Liver (tissue), 8 donors: ENCODE measurements at regions not wholly inside any gene's neighbourhood (a gene's known extent, or its start where the extent isn't known, plus 50 kb on each side); places are given as distances from the start of the nearest gene placed in this dataset.

ENCODE experiments used
- DNase-seq: peaks from one replicate; pipeline ENCODE4 v3.0.0-alpha.2; 2017; ENCODE audit warnings: low spot score
- H3K27ac ChIP-seq, 2 donors: one replicate each; pipeline ENCODE4 v1.7.0; 2013; ENCODE audit warnings: inconsistent platforms in 2 of 2, low read length in 2 of 2, control low read depth in 1 of 2, low read depth in 1 of 2, mild to moderate bottlenecking in 1 of 2
- H3K27me3 ChIP-seq, 4 donors: one replicate each; pipeline versions ENCODE4 v1.6.1 to v1.7.0; 2013; ENCODE audit warnings: low read length in 3 of 4, inconsistent platforms in 1 of 4, mild to moderate bottlenecking in 1 of 4, moderate library complexity in 1 of 4; ENCODE audit not compliant: control insufficient read depth in 4 of 4, insufficient read depth in 4 of 4
- H3K36me3 ChIP-seq, 4 donors: one replicate each; pipeline versions ENCODE4 v1.6.1 to v1.7.0; 2013; ENCODE audit warnings: low read length in 3 of 4, mild to moderate bottlenecking in 3 of 4, low read depth in 1 of 4, moderate library complexity in 1 of 4; ENCODE audit not compliant: control insufficient read depth in 4 of 4, insufficient read depth in 3 of 4
- H3K4me1 ChIP-seq, 4 donors: one replicate each; pipeline versions ENCODE4 v1.6.1 to v1.7.0; 2013; ENCODE audit warnings: low read length in 3 of 4, mild to moderate bottlenecking in 3 of 4, moderate library complexity in 1 of 4; ENCODE audit not compliant: control insufficient read depth in 4 of 4, insufficient read depth in 4 of 4
- H3K4me3 ChIP-seq, 3 donors: one replicate each; pipeline versions ENCODE4 v1.6.1 to v1.7.0; 2013; ENCODE audit warnings: low read length in 3 of 3, control low read depth in 1 of 3, low read depth in 1 of 3, mild to moderate bottlenecking in 1 of 3
- H3K9ac ChIP-seq, 2 donors: one replicate each; pipeline ENCODE4 v1.7.0; 2013; ENCODE audit warnings: low read length in 2 of 2, mild to moderate bottlenecking in 2 of 2, moderate library complexity in 2 of 2, control low read depth in 1 of 2, low read depth in 1 of 2
- H3K9me3 ChIP-seq, 4 donors: one replicate each; pipeline versions ENCODE4 v1.6.1 to v1.7.0; 2013; ENCODE audit warnings: low read length in 3 of 4; ENCODE audit not compliant: control insufficient read depth in 4 of 4
- ATF3 ChIP-seq: IDR thresholded peaks from 2 replicates; pipeline ENCODE4 v1.6.1; 2016; ENCODE audit warnings: antibody characterized with exemption
- CTCF ChIP-seq: fragments of 150-350 bp; IDR thresholded peaks from 2 replicates; pipeline ENCODE4 v1.5.1; 2017; ENCODE audit warnings: improper control_type of control experiment, low read depth, low read length; ENCODE audit not compliant: missing input control
- EGR1 ChIP-seq, 2 donors: IDR thresholded peaks; 2 replicates each; pipeline ENCODE4 v1.6.1; 2016 to 2018; ENCODE audit warnings: antibody characterized with exemption in 2 of 2, low read depth in 2 of 2
- FOXA1 ChIP-seq: IDR thresholded peaks from 2 replicates; pipeline ENCODE4 v1.6.1; 2016; ENCODE audit warnings: antibody characterized with exemption
- FOXA2 ChIP-seq: IDR thresholded peaks from 2 replicates; pipeline ENCODE4 v1.6.1; 2016; ENCODE audit warnings: antibody characterized with exemption
- GABPA ChIP-seq, 2 donors: IDR thresholded peaks in 1 of 2; conservative IDR thresholded peaks in 1 of 2; 2 replicates each; pipeline ENCODE4 v1.6.1; 2016; ENCODE audit warnings: antibody characterized with exemption in 2 of 2, mild to moderate bottlenecking in 1 of 2, moderate library complexity in 1 of 2
- HNF4A ChIP-seq, 2 donors: conservative IDR thresholded peaks; 2 replicates each; pipeline ENCODE4 v1.6.1; 2016; ENCODE audit warnings: antibody characterized with exemption in 2 of 2, mild to moderate bottlenecking in 2 of 2
- HNF4G ChIP-seq: IDR thresholded peaks from 2 replicates; pipeline ENCODE4 v1.6.1; 2016; ENCODE audit warnings: antibody characterized with exemption
- JUND ChIP-seq, 2 donors: IDR thresholded peaks; 2 replicates each; pipeline ENCODE4 v1.6.1; 2016; ENCODE audit warnings: antibody characterized with exemption in 2 of 2
- MAX ChIP-seq: IDR thresholded peaks from 2 replicates; pipeline ENCODE4 v1.6.1; 2016; ENCODE audit warnings: antibody characterized with exemption
- NR2F2 ChIP-seq: IDR thresholded peaks from 2 replicates; pipeline ENCODE4 v1.6.1; 2016; ENCODE audit warnings: antibody characterized with exemption
- RAD21 ChIP-seq, 2 donors: IDR thresholded peaks; 2 replicates each; pipeline ENCODE4 v1.6.1; 2016; ENCODE audit warnings: antibody characterized with exemption in 2 of 2, mild to moderate bottlenecking in 2 of 2
- RXRA ChIP-seq, 2 donors: IDR thresholded peaks; 2 replicates each; pipeline ENCODE4 v1.6.1; 2017 to 2018; ENCODE audit warnings: antibody characterized with exemption in 2 of 2, mild to moderate bottlenecking in 1 of 2
- SP1 ChIP-seq: IDR thresholded peaks from 2 replicates; pipeline ENCODE4 v1.6.1; 2018; ENCODE audit warnings: antibody characterized with exemption, mild to moderate bottlenecking
- TAF1 ChIP-seq: conservative IDR thresholded peaks from 2 replicates; pipeline ENCODE4 v1.6.1; 2016; ENCODE audit warnings: antibody characterized with exemption, mild to moderate bottlenecking
- YY1 ChIP-seq: IDR thresholded peaks from 2 replicates; pipeline ENCODE4 v1.6.1; 2016; ENCODE audit warnings: antibody characterized with exemption, mild to moderate bottlenecking
- ZBTB33 ChIP-seq: IDR thresholded peaks from 2 replicates; pipeline ENCODE4 v1.6.1; 2016; ENCODE audit warnings: antibody characterized with exemption
- WGBS: extraction: QIAGEN DNeasy Blood & Tissue Kit; methylation state at CpG from one replicate; pipeline ENCODE4 v1.1.7; 2013; 5-methylcytosine and 5-hydroxymethylcytosine counted together
- TF ChIP-seq, protein P1 (sequence below): IDR thresholded peaks from 2 replicates; pipeline ENCODE4 v1.6.1; 2016; ENCODE audit warnings: antibody characterized with exemption, mild to moderate bottlenecking
- donor health status: healthy.
- donor health status: healthy.
- donor health status: healthy.
- donor health status: healthy.
- donor health status: healthy.

DNA sequence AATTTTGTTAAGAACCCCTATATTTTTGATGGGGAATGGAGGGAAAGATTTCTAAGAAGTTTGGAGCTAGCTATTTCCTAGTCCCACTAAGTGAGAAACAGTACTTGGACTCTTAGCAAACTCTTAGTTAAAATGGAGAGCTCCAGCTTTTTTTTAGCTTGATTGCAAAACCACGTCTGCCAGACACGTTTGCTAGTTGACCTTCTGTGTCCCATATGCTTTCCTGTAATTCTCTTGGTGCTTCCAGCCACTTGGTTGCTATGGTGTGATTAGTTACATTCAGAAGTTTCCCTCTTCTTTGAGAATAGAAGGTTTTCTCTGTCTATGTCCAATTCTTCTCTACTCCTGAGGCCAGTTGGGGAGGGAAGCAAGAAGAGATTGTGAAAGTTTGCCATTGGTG lies 417.0 kb upstream of the TLE4 start:
- no peak overlapping the region for H3K9ac ChIP-seq
- H3K4me1 ChIP-seq: no peaks in the 10 kb centered on the region
- no peak overlapping the region for H3K27ac ChIP-seq
- H3K27me3 ChIP-seq: no peaks in the 10 kb centered on the region
- TF ChIP-seq, protein P1, sequence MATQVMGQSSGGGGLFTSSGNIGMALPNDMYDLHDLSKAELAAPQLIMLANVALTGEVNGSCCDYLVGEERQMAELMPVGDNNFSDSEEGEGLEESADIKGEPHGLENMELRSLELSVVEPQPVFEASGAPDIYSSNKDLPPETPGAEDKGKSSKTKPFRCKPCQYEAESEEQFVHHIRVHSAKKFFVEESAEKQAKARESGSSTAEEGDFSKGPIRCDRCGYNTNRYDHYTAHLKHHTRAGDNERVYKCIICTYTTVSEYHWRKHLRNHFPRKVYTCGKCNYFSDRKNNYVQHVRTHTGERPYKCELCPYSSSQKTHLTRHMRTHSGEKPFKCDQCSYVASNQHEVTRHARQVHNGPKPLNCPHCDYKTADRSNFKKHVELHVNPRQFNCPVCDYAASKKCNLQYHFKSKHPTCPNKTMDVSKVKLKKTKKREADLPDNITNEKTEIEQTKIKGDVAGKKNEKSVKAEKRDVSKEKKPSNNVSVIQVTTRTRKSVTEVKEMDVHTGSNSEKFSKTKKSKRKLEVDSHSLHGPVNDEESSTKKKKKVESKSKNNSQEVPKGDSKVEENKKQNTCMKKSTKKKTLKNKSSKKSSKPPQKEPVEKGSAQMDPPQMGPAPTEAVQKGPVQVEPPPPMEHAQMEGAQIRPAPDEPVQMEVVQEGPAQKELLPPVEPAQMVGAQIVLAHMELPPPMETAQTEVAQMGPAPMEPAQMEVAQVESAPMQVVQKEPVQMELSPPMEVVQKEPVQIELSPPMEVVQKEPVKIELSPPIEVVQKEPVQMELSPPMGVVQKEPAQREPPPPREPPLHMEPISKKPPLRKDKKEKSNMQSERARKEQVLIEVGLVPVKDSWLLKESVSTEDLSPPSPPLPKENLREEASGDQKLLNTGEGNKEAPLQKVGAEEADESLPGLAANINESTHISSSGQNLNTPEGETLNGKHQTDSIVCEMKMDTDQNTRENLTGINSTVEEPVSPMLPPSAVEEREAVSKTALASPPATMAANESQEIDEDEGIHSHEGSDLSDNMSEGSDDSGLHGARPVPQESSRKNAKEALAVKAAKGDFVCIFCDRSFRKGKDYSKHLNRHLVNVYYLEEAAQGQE: no peak
- H3K36me3 ChIP-seq: no peaks in the 10 kb centered on the region
- WGBS: 21% methylated on average over 2 of the region's 2 CpGs
- H3K9me3 ChIP-seq: no peaks in the 10 kb centered on the region
- no peak overlapping the region for H3K4me3 ChIP-seq
- no peak for DNase-seq

GRCh38 chr9:79155308-79155707 lies 416.5 kb upstream of the TLE4 start:
- Histone ChIP-seq H3K4me1 (no peaks in the 10 kb centered on the region), H3K4me3 (no peak overlapping the region), H3K36me3 (no peaks in the 10 kb centered on the region), H3K9ac (no peak overlapping the region), H3K27ac (no peak overlapping the region), H3K9me3 (no peaks in the 10 kb centered on the region), H3K27me3 (no peaks in the 10 kb centered on the region)
- no peak for DNase-seq
- TF ChIP-seq SP1 (no peak), ZBTB33 (no peak), FOXA2 (no peak), RXRA (IDR thresholded peaks at IDR 0.05) (no peak), ATF3 (no peak), CTCF (no peak), NR2F2 (no peak), MAX (no peak), JUND (IDR thresholded peaks at IDR 0.05) (no peak), YY1 (no peak), HNF4G (no peak), GABPA (IDR thresholded peaks at IDR 0.05 in 1 of 2, conservative IDR thresholded peaks at IDR 0.05 in 1 of 2) (no peak), TAF1 (no peak), RAD21 (IDR thresholded peaks at IDR 0.05) (no peak), EGR1 (IDR thresholded peaks at IDR 0.05; ENCODE audit: low read depth in 2 of 2) (no peak), FOXA1 (no peak), HNF4A (conservative IDR thresholded peaks at IDR 0.05) (no peak)
- TF ChIP-seq, protein P1: no peak
- WGBS: 66% methylated on average over 1 of the region's 1 CpG
